Astrocyte (in vitro differentiated cells and primary cell): ENCODE measurements at regions not wholly inside any gene's neighbourhood (a gene's known extent, or its start where the extent isn't known, plus 50 kb on each side); places are given as distances from the start of the nearest gene placed in this dataset.

Source experiments
- EZH2 ChIP-seq: IDR thresholded peaks from 2 replicates; pipeline ENCODE4 v1.6.1; 2012; ENCODE audit warnings: mild to moderate bottlenecking, low read length, inconsistent platforms; ENCODE audit not compliant: insufficient read depth
- TF ChIP-seq, protein P1 (sequence below): IDR thresholded peaks from 2 replicates; pipeline ENCODE4 v1.5.1; 2011; ENCODE audit warnings: low read depth, mild to moderate bottlenecking, inconsistent platforms, low read length, moderate library complexity; ENCODE audit not compliant: insufficient read depth

DNA sequence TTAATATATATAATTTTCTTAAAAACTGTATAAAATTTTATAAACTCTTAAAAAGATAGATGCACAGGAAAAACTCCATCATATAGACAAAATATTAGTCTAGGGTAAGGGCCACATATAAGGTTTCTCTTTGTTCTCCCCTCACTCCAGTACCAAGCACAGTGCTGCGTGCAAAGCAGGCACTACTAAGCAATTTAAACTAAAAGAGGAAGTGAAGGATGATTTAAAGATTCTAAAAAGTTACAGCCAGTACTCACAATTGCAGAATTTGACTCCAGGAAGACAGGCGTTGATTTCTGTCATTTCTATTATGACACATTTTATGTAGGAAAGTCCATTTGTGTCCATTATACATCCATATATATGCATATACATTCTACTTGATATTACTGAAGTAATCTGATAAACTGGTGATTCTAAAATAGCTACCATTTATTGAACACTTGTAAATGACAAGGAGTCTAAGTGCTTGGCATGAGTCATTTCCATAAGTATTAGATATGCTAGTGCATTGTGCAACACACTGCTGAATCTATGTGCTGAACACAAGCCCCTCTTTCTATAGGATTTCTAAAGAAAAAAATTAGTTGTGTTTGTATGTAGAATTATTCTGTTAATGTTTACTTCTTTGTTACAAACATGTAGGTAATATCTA lies 785.5 kb upstream of the ARRDC4 start:
- TF ChIP-seq, protein P1, sequence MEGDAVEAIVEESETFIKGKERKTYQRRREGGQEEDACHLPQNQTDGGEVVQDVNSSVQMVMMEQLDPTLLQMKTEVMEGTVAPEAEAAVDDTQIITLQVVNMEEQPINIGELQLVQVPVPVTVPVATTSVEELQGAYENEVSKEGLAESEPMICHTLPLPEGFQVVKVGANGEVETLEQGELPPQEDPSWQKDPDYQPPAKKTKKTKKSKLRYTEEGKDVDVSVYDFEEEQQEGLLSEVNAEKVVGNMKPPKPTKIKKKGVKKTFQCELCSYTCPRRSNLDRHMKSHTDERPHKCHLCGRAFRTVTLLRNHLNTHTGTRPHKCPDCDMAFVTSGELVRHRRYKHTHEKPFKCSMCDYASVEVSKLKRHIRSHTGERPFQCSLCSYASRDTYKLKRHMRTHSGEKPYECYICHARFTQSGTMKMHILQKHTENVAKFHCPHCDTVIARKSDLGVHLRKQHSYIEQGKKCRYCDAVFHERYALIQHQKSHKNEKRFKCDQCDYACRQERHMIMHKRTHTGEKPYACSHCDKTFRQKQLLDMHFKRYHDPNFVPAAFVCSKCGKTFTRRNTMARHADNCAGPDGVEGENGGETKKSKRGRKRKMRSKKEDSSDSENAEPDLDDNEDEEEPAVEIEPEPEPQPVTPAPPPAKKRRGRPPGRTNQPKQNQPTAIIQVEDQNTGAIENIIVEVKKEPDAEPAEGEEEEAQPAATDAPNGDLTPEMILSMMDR, result no peak
- TF ChIP-seq EZH2, result no peak
